BJ (cell line): ENCODE measurements at regions not wholly inside any gene's neighbourhood (a gene's known extent, or its start where the extent isn't known, plus 50 kb on each side); places are given as distances from the start of the nearest gene placed in this dataset.
"Not testable (repeated sequence)": the region's sequence is repeated elsewhere in the genome, so short reads cannot be mapped to it uniquely, and the experiment has no call there.

ENCODE experiments used
- CTCF ChIA-PET: fragments of 350-600 bp; formaldehyde crosslinking; extraction: SDS; loops from one replicate; lab custom pipeline; 2021; ENCODE audit warnings: antibody characterized with exemption, inconsistent platforms; lab: Yijun Ruan, JAX
- POLR2A ChIA-PET: fragments of 300-600 bp; sonication (Branson Sonifier 250); formaldehyde crosslinking; extraction: SDS; loops from one replicate; lab custom pipeline; 2021; ENCODE audit warnings: antibody characterized with exemption; lab: Charles Lee
- DNase-seq: peaks from one replicate; pipeline ENCODE4 v3.0.0-alpha.2; 2011; ENCODE audit warnings: low read depth
- H3K27me3 ChIP-seq: 2 replicates; pipeline ENCODE4 v1.6.0; 2011; ENCODE audit warnings: low read length; ENCODE audit not compliant: control insufficient read depth, insufficient read depth
- H3K36me3 ChIP-seq: 2 replicates; pipeline ENCODE4 v1.5.1; 2011; ENCODE audit warnings: low read length; ENCODE audit not compliant: control insufficient read depth, insufficient read depth
- H3K4me3 ChIP-seq: 2 replicates; pipeline ENCODE4 v1.5.1; 2011; ENCODE audit warnings: low read depth, mild to moderate bottlenecking, control low read depth, low read length
- CTCF ChIP-seq: IDR thresholded peaks from 2 replicates; pipeline ENCODE4 v1.5.1; 2011; ENCODE audit warnings: low read depth, mild to moderate bottlenecking, control low read depth, inconsistent platforms, low read length, moderate library complexity; ENCODE audit not compliant: insufficient read depth

- no peaks in the 10 kb centered on the region for H3K27me3 ChIP-seq
- ChIA-PET CTCF (no interaction called here), POLR2A (no interaction called here)
Measured at GRCh38 chr7:110420788-110421187, 670.1 kb upstream of the LRRN3 start.

GRCh38 chr7:110421490-110422241, 669.3 kb upstream of the LRRN3 start:
- no peaks in the 10 kb centered on the region for H3K36me3 ChIP-seq
- TF ChIP-seq CTCF, result no peak
- H3K27me3 ChIP-seq, result no peaks in the 10 kb centered on the region
- CTCF ChIA-PET, result no interaction called here
- no peak for DNase-seq
- H3K4me3 ChIP-seq, result no peak overlapping the region
- POLR2A ChIA-PET, result no interaction called here

More at GRCh38 chr7:110420788-110421187, 670.1 kb upstream of the LRRN3 start:
- no peaks in the 10 kb centered on the region for H3K36me3 ChIP-seq
- no peak for DNase-seq
- TF ChIP-seq CTCF, result no peak
- H3K4me3 ChIP-seq, result no peak overlapping the region

- DNase-seq, result no peak
- H3K4me3 ChIP-seq, result no peak overlapping the region
- ChIA-PET POLR2A (no interaction called here), CTCF (interaction anchor here (1.5 kb wide), 1 partner anchor 10 kb away, joined by 5 read pairs; no protein-coding TSS in a partner anchor)
- no peaks in the 10 kb centered on the region for H3K36me3 ChIP-seq
- TF ChIP-seq CTCF, result no peak
- no peaks in the 10 kb centered on the region for H3K27me3 ChIP-seq
Measured at GRCh38 chr7:110432061-110432553, 658.8 kb upstream of the LRRN3 start.

GRCh38 chr7:110438926-110439325, 652.0 kb upstream of the LRRN3 start:
- POLR2A ChIA-PET, DNase-seq, H3K4me3 ChIP-seq, H3K36me3 ChIP-seq, CTCF ChIA-PET, H3K27me3 ChIP-seq: not testable (repeated sequence)

- H3K4me3 ChIP-seq, result no peak overlapping the region
- peak; percentile 41 for TF ChIP-seq CTCF
- no peak for DNase-seq
- ChIA-PET POLR2A (no interaction called here), CTCF (interaction anchor here (0.8 to 1.9 kb wide), 6 partner anchors 9 to 1288 kb away, joined by 3 to 6 read pairs (median 4); no protein-coding TSS in a partner anchor)
- H3K27me3 ChIP-seq, result no peaks in the 10 kb centered on the region
- no peaks in the 10 kb centered on the region for H3K36me3 ChIP-seq
Measured at GRCh38 chr7:110442381-110442837, 648.5 kb upstream of the LRRN3 start.
